ENCODE measurements at regions not wholly inside any gene's neighbourhood (a gene's known extent, or its start where the extent isn't known, plus 50 kb on each side); places are given as distances from the start of the nearest gene placed in this dataset.

GRCh38 chr10:24096281-24096680 is 112.7 kb upstream of the KIAA1217 start:
- TF ChIP-seq EZH2phosphoT487 (IDR thresholded peaks at IDR 0.05; ENCODE audit: borderline replicate concordance) (no peak), CTCF (conservative IDR thresholded peaks at IDR 0.05; ENCODE audit: low read length) (no peak)
